GM06990 (cell line): ENCODE measurements at regions not wholly inside any gene's neighbourhood (a gene's known extent, or its start where the extent isn't known, plus 50 kb on each side); places are given as distances from the start of the nearest gene placed in this dataset.

Source experiments
- DNase-seq: peaks from one replicate; pipeline ENCODE4 v3.0.0-alpha.2; 2011; ENCODE audit not compliant: insufficient read length; ENCODE audit errors: extremely low read depth
- H3K27me3 ChIP-seq: replicated peaks from 2 replicates; pipeline ENCODE4 v1.6.0; 2011; ENCODE audit warnings: low read length; ENCODE audit not compliant: control insufficient read depth, insufficient read depth
- H3K36me3 ChIP-seq: 2 replicates; pipeline ENCODE4 v1.5.1; 2011; ENCODE audit warnings: low read length; ENCODE audit not compliant: control insufficient read depth, insufficient read depth
- H3K4me3 ChIP-seq: replicated peaks from 2 replicates; pipeline ENCODE4 v1.5.1; 2011; ENCODE audit warnings: low read depth, mild to moderate bottlenecking, control low read depth, low read length
- TF ChIP-seq, protein P1 (sequence below): IDR thresholded peaks from 2 replicates; pipeline ENCODE4 v1.5.1; 2011; ENCODE audit warnings: low read length, control low read depth, mild to moderate bottlenecking, inconsistent platforms; ENCODE audit not compliant: insufficient read depth, poor library complexity, severe bottlenecking

- DNase-seq: no peak
- no peak overlapping the region for H3K4me3 ChIP-seq
- H3K36me3 ChIP-seq: no peaks in the 10 kb centered on the region
- no peaks in the 10 kb centered on the region for H3K27me3 ChIP-seq
- TF ChIP-seq, protein P1, sequence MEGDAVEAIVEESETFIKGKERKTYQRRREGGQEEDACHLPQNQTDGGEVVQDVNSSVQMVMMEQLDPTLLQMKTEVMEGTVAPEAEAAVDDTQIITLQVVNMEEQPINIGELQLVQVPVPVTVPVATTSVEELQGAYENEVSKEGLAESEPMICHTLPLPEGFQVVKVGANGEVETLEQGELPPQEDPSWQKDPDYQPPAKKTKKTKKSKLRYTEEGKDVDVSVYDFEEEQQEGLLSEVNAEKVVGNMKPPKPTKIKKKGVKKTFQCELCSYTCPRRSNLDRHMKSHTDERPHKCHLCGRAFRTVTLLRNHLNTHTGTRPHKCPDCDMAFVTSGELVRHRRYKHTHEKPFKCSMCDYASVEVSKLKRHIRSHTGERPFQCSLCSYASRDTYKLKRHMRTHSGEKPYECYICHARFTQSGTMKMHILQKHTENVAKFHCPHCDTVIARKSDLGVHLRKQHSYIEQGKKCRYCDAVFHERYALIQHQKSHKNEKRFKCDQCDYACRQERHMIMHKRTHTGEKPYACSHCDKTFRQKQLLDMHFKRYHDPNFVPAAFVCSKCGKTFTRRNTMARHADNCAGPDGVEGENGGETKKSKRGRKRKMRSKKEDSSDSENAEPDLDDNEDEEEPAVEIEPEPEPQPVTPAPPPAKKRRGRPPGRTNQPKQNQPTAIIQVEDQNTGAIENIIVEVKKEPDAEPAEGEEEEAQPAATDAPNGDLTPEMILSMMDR: no peak
These were observed 100.6 kb upstream of the MDFIC start for GRCh38 chr7:114821030-114821900.

DNA sequence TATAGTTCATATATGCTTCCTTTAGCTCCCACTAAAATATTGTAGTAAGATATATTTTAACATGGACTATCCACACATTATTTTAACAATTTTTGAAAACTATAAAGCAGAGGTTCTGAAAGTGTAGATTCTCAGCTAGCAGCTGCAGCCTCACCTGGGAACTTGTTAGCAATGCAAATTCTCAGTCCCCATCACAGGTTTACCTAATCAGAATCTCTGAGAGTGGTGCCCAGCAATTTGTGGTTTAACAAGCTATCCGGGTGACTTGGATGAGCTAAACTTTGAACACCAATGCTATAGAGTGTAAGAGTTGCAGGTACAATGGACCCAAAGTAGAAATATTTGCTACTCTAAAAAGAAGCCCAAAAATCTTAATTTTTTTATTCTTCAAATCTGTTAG is 99.8 kb upstream of the MDFIC start:
- H3K36me3 ChIP-seq: no peaks in the 10 kb centered on the region
- H3K4me3 ChIP-seq: no peak overlapping the region
- no peaks in the 10 kb centered on the region for H3K27me3 ChIP-seq
- TF ChIP-seq, protein P1: no peak
- no peak for DNase-seq

GRCh38 chr7:114822844-114823243 is 99.0 kb upstream of the MDFIC start:
- TF ChIP-seq, protein P1: no peak
- Histone ChIP-seq H3K36me3 (no peaks in the 10 kb centered on the region), H3K27me3 (no peaks in the 10 kb centered on the region), H3K4me3 (no peak overlapping the region)
- no peak for DNase-seq

GRCh38 chr7:114823290-114823689 is 98.6 kb upstream of the MDFIC start:
- H3K27me3 ChIP-seq: no peaks in the 10 kb centered on the region
- DNase-seq: no peak
- TF ChIP-seq, protein P1: no peak
- H3K4me3 ChIP-seq: no peak overlapping the region
- no peaks in the 10 kb centered on the region for H3K36me3 ChIP-seq

GRCh38 chr7:114825423-114825951 is 96.4 kb upstream of the MDFIC start:
- no peak for DNase-seq
- TF ChIP-seq, protein P1: no peak
- Histone ChIP-seq H3K4me3 (no peak overlapping the region), H3K27me3 (no peaks in the 10 kb centered on the region), H3K36me3 (no peaks in the 10 kb centered on the region)
